ENCODE measurements at regions not wholly inside any gene's neighbourhood (a gene's known extent, or its start where the extent isn't known, plus 50 kb on each side); places are given as distances from the start of the nearest gene placed in this dataset.

DNA sequence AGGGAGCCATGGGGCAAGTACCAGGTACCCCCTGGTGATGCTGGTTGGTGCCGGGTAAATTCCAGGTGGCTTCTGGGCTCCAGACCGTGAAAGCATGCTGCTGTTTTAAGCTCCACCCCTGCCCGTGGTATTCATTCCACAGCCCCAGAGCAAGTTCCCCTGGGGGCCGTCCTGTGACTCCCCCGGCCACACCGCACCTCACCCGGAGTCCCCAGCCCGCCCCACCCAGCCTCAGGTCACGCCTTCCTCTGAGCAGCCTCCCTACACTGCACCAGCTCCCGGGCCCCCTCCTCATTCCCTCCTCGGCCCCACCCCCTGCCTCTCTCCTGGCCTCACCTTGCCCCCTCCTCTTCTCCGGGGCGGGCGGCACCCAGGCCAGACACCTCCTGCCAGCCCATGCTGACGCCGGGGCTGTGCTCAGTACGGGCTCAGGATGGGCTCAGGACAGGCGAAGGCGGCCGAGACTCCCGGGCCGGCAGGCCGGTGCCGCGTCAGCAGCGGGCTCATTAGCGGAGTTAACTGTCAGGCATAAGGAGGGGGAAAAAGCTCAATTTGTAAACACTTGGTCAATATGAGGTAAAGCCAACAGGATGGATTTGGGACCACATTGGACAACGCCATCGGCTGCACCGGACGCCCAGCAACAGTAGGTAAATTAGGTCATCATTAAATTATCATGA lies 127.4 kb downstream of the FAM53A start:
- no peak for DNase-seq (ENCODE audit: extremely low read depth, insufficient read length)
- Histone ChIP-seq H3K36me3 (ENCODE audit: control insufficient read depth, insufficient read depth, low read length) (no peaks in the 10 kb centered on the region), H3K27me3 (replicated peaks; ENCODE audit: control insufficient read depth, insufficient read depth, low read length) (no peaks in the 10 kb centered on the region), H3K4me3 (replicated peaks; ENCODE audit: low read depth, low read length) (no peak overlapping the region)
- TF ChIP-seq, protein P1, sequence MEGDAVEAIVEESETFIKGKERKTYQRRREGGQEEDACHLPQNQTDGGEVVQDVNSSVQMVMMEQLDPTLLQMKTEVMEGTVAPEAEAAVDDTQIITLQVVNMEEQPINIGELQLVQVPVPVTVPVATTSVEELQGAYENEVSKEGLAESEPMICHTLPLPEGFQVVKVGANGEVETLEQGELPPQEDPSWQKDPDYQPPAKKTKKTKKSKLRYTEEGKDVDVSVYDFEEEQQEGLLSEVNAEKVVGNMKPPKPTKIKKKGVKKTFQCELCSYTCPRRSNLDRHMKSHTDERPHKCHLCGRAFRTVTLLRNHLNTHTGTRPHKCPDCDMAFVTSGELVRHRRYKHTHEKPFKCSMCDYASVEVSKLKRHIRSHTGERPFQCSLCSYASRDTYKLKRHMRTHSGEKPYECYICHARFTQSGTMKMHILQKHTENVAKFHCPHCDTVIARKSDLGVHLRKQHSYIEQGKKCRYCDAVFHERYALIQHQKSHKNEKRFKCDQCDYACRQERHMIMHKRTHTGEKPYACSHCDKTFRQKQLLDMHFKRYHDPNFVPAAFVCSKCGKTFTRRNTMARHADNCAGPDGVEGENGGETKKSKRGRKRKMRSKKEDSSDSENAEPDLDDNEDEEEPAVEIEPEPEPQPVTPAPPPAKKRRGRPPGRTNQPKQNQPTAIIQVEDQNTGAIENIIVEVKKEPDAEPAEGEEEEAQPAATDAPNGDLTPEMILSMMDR (IDR thresholded peaks at IDR 0.05; ENCODE audit: insufficient read depth, low read length, poor library complexity, severe bottlenecking): no peak

DNA sequence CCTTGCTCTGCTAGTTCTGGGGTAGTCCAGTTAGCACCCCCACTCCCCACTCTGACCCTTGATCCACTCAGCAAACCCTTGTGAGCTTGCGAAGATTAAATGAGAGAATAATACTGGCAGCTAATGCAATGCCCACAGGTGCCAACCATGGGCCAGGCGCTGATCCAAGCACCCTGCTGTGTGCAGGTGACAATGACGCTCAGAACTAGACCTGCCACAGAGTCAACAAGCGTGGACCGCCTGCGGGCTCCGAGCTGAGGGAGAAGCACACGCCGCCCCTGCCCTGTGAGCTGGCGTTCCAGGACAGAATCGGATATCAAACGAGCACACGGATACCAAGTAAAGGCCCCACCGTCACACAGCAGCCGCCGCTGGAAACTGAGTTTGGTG lies 129.2 kb downstream of the FAM53A start:
- TF ChIP-seq, protein P1 (IDR thresholded peaks at IDR 0.05; ENCODE audit: insufficient read depth, low read length, poor library complexity, severe bottlenecking): no peak
- DNase-seq (ENCODE audit: extremely low read depth, insufficient read length): no peak
- no peak overlapping the region for H3K4me3 ChIP-seq (replicated peaks; ENCODE audit: low read depth, low read length)
- H3K36me3 ChIP-seq (ENCODE audit: control insufficient read depth, insufficient read depth, low read length): no peaks in the 10 kb centered on the region
- no peaks in the 10 kb centered on the region for H3K27me3 ChIP-seq (replicated peaks; ENCODE audit: control insufficient read depth, insufficient read depth, low read length)

DNA sequence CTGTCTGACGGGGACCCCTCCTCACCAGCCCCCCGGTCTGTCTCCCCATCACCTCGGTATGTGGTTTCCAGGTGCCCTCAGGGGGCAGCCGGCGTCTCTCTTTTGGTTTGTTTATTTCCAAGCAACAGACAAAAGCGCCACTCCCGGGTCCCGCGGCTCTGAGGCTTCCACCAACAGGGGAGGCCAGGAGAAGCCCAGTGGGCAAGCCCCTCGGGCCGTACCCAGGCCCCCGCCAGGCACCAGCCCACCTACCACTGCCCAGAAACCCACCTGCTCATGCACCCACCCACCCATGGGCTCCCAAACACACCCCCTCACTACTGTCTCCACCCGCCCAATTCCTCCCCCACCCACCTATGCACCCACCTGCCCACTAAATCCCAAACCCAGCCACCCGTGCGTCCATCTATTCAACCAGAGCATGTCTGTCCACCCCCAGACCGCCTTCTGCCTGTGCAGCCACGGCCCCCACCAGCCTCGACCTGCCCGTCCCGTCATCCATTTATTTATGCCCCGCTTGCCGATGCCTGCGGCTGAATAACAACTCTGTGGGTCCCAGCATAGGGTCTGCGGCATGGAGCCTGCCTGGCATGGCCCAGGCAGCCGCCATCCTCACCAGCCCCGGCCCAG lies 129.8 kb downstream of the FAM53A start:
- TF ChIP-seq, protein P1 (IDR thresholded peaks at IDR 0.05; ENCODE audit: insufficient read depth, low read length, poor library complexity, severe bottlenecking): no peak
- Histone ChIP-seq H3K36me3 (ENCODE audit: control insufficient read depth, insufficient read depth, low read length) (no peaks in the 10 kb centered on the region), H3K27me3 (replicated peaks; ENCODE audit: control insufficient read depth, insufficient read depth, low read length) (no peaks in the 10 kb centered on the region), H3K4me3 (replicated peaks; ENCODE audit: low read depth, low read length) (no peak overlapping the region)
- DNase-seq (ENCODE audit: extremely low read depth, insufficient read length): no peak

GRCh38 chr4:1553365-1553764 lies 130.7 kb downstream of the FAM53A start:
- DNase-seq (ENCODE audit: extremely low read depth, insufficient read length): no peak
- H3K4me3 ChIP-seq (replicated peaks; ENCODE audit: low read depth, low read length): no peak overlapping the region
- no peaks in the 10 kb centered on the region for H3K27me3 ChIP-seq (replicated peaks; ENCODE audit: control insufficient read depth, insufficient read depth, low read length)
- no peaks in the 10 kb centered on the region for H3K36me3 ChIP-seq (ENCODE audit: control insufficient read depth, insufficient read depth, low read length)
- TF ChIP-seq, protein P1 (IDR thresholded peaks at IDR 0.05; ENCODE audit: insufficient read depth, low read length, poor library complexity, severe bottlenecking): no peak

GRCh38 chr4:1552451-1552850 lies 131.7 kb downstream of the FAM53A start:
- H3K4me3 ChIP-seq (replicated peaks; ENCODE audit: low read depth, low read length): no peak overlapping the region
- TF ChIP-seq, protein P1 (IDR thresholded peaks at IDR 0.05; ENCODE audit: insufficient read depth, low read length, poor library complexity, severe bottlenecking): no peak
- no peaks in the 10 kb centered on the region for H3K36me3 ChIP-seq (ENCODE audit: control insufficient read depth, insufficient read depth, low read length)
- no peak for DNase-seq (ENCODE audit: extremely low read depth, insufficient read length)
- no peaks in the 10 kb centered on the region for H3K27me3 ChIP-seq (replicated peaks; ENCODE audit: control insufficient read depth, insufficient read depth, low read length)
